Mesendoderm (in vitro differentiated cells): ENCODE measurements at regions not wholly inside any gene's neighbourhood (a gene's known extent, or its start where the extent isn't known, plus 50 kb on each side); places are given as distances from the start of the nearest gene placed in this dataset.

Experiments
- DNase-seq: peaks from one replicate; pipeline ENCODE4 v3.0.0; 2013
- H2AK5ac ChIP-seq: 2 replicates; pipeline ENCODE4 v1.6.1; 2013; ENCODE audit warnings: low read length, inconsistent platforms
- H2BK120ac ChIP-seq: 2 replicates; pipeline ENCODE4 v1.6.1; 2013; ENCODE audit warnings: low read depth, mild to moderate bottlenecking, low read length, moderate library complexity, mixed read lengths
- H2BK15ac ChIP-seq: replicated peaks from 2 replicates; pipeline ENCODE4 v1.6.1; 2013; ENCODE audit warnings: low read depth, mild to moderate bottlenecking, moderate library complexity
- H2BK5ac ChIP-seq: 2 replicates; pipeline ENCODE4 v1.6.1; 2013; ENCODE audit warnings: low read length, inconsistent platforms
- H3K18ac ChIP-seq: 2 replicates; pipeline ENCODE4 v1.6.1; 2013; ENCODE audit warnings: mild to moderate bottlenecking, low read length, mixed read lengths
- H3K23ac ChIP-seq: one replicate; pipeline ENCODE4 v1.6.1; 2013; ENCODE audit warnings: low read length
- H3K27ac ChIP-seq: 2 replicates; pipeline ENCODE4 v1.5.1; 2013; ENCODE audit warnings: low read depth, mild to moderate bottlenecking, inconsistent platforms, low read length, moderate library complexity
- H3K27me3 ChIP-seq: 2 replicates; pipeline ENCODE4 v1.6.1; 2013; ENCODE audit warnings: low read length, control low read depth, mild to moderate bottlenecking, inconsistent platforms; ENCODE audit not compliant: insufficient read depth, poor library complexity
- H3K36me3 ChIP-seq: 2 replicates; pipeline ENCODE4 v1.6.1; 2013; ENCODE audit warnings: low read length, inconsistent platforms; ENCODE audit not compliant: control insufficient read depth, insufficient read depth
- H3K4ac ChIP-seq: one replicate; pipeline ENCODE4 v1.6.1; 2013; ENCODE audit warnings: low read depth, mild to moderate bottlenecking, low read length, moderate library complexity
- H3K4me1 ChIP-seq: 2 replicates; pipeline ENCODE4 v1.6.1; 2013; ENCODE audit warnings: low read depth, low read length, inconsistent platforms; ENCODE audit not compliant: control insufficient read depth
- H3K4me2 ChIP-seq: 2 replicates; pipeline ENCODE4 v1.6.1; 2013; ENCODE audit warnings: low read length
- H3K4me3 ChIP-seq: 2 replicates; pipeline ENCODE4 v1.5.1; 2013; ENCODE audit warnings: mild to moderate bottlenecking, low read length
- H3K56ac ChIP-seq: one replicate; pipeline ENCODE4 v1.6.1; 2013; ENCODE audit warnings: low read length
- H3K79me1 ChIP-seq: 2 replicates; pipeline ENCODE4 v1.6.1; 2013; ENCODE audit warnings: low read length, inconsistent platforms
- H3K79me2 ChIP-seq: 2 replicates; pipeline ENCODE4 v1.6.1; 2013; ENCODE audit warnings: mild to moderate bottlenecking, low read length; ENCODE audit not compliant: control insufficient read depth, insufficient read depth
- H3K9ac ChIP-seq: 2 replicates; pipeline ENCODE4 v1.6.1; 2013; ENCODE audit warnings: low read length, inconsistent platforms
- H4K5ac ChIP-seq: one replicate; pipeline ENCODE4 v1.6.1; 2013; ENCODE audit warnings: low read length
- H4K8ac ChIP-seq: one replicate; pipeline ENCODE4 v1.6.1; 2013; ENCODE audit warnings: low read depth, mild to moderate bottlenecking, control low read depth, low read length, moderate library complexity

GRCh38 chr7:45515346-45515745, 58.8 kb upstream of the ADCY1 start:
- H2BK120ac ChIP-seq, result no peak overlapping the region
- no peaks in the 10 kb centered on the region for H3K27me3 ChIP-seq
- no peak overlapping the region for H2BK15ac ChIP-seq
- no peaks in the 10 kb centered on the region for H3K36me3 ChIP-seq
- no peak for DNase-seq
- no peaks in the 10 kb centered on the region for H3K79me1 ChIP-seq
- H3K23ac ChIP-seq, result no peak overlapping the region
- no peak overlapping the region for H3K4me2 ChIP-seq
- no peak overlapping the region for H4K8ac ChIP-seq
- no peak overlapping the region for H3K27ac ChIP-seq
- H4K5ac ChIP-seq, result no peak overlapping the region
- no peak overlapping the region for H2AK5ac ChIP-seq
- H3K9ac ChIP-seq, result no peak overlapping the region
- no peak overlapping the region for H3K56ac ChIP-seq
- H2BK5ac ChIP-seq, result no peak overlapping the region
- no peaks in the 10 kb centered on the region for H3K79me2 ChIP-seq
- H3K4ac ChIP-seq, result no peak overlapping the region
- H3K4me1 ChIP-seq, result no peaks in the 10 kb centered on the region
- H3K18ac ChIP-seq, result no peak overlapping the region
- no peak overlapping the region for H3K4me3 ChIP-seq
